ENCODE measurements at regions not wholly inside any gene's neighbourhood (a gene's known extent, or its start where the extent isn't known, plus 50 kb on each side); places are given as distances from the start of the nearest gene placed in this dataset.

GRCh38 chr1:182146286-182146685 lies 84.8 kb upstream of the ZNF648 start:
- Mint-ChIP-seq H3K4me1 (peaks cover 0 to 6% of the 10 kb centered on the region in 2 donors), H3K9me3 (no peaks in the 10 kb centered on the region), H3K36me3 (no peaks in the 10 kb centered on the region), H3K4me3 (no peak overlapping the region), H3K27me3 (ENCODE audit: low read depth in 2 of 2) (peaks cover 0 to 10% of the 10 kb centered on the region in 2 donors), H3K27ac (no peak overlapping the region)
- Histone ChIP-seq H3K9me3 (ENCODE audit: control insufficient read depth, insufficient read depth, low read length) (no peaks in the 10 kb centered on the region), H3K27ac (ENCODE audit: low read length) (no peak overlapping the region), H3K4me3 (ENCODE audit: low read length) (no peak overlapping the region), H3K4me1 (ENCODE audit: control insufficient read depth, insufficient read depth, low read length) (peaks cover 10% of the 10 kb centered on the region), H3K36me3 (ENCODE audit: control insufficient read depth, insufficient read depth, low read length) (no peaks in the 10 kb centered on the region), H3K27me3 (ENCODE audit: control insufficient read depth, insufficient read depth, low read length) (no peaks in the 10 kb centered on the region)
- 81% methylated on average over 5 of the region's 5 CpGs for WGBS (ENCODE audit: insufficient coverage)
- intact Hi-C loops (cut with micrococcal nuclease): no loop called here
- TF ChIP-seq CTCF (IDR thresholded peaks at IDR 0.05): no peak
- no peak for DNase-seq
- ATAC-seq: no peak

GRCh38 chr1:182145441-182145840 lies 83.9 kb upstream of the ZNF648 start:
- peaks cover 6 to 14% of the 10 kb centered on the region in 2 donors for H3K27me3 Mint-ChIP-seq (ENCODE audit: low read depth in 2 of 2)
- WGBS (ENCODE audit: insufficient coverage): 96% methylated on average over 5 of the region's 5 CpGs
- ATAC-seq (no peak), DNase-seq (no peak)
- no peak overlapping the region for H3K4me3 Mint-ChIP-seq
- H3K36me3 Mint-ChIP-seq: no peaks in the 10 kb centered on the region
- no peak overlapping the region for H3K27ac Mint-ChIP-seq
- no peak overlapping the region for H3K27ac ChIP-seq (ENCODE audit: low read length)
- no peak for TF ChIP-seq CTCF (IDR thresholded peaks at IDR 0.05)
- H3K4me1 Mint-ChIP-seq: peaks cover 0 to 6% of the 10 kb centered on the region in 2 donors
- intact Hi-C loops (cut with micrococcal nuclease): no loop called here
- peaks cover 10% of the 10 kb centered on the region for H3K4me1 ChIP-seq (ENCODE audit: control insufficient read depth, insufficient read depth, low read length)
- no peaks in the 10 kb centered on the region for H3K27me3 ChIP-seq (ENCODE audit: control insufficient read depth, insufficient read depth, low read length)
- H3K4me3 ChIP-seq (ENCODE audit: low read length): no peak overlapping the region
- H3K9me3 ChIP-seq (ENCODE audit: control insufficient read depth, insufficient read depth, low read length): no peaks in the 10 kb centered on the region
- no peaks in the 10 kb centered on the region for H3K9me3 Mint-ChIP-seq
- no peaks in the 10 kb centered on the region for H3K36me3 ChIP-seq (ENCODE audit: control insufficient read depth, insufficient read depth, low read length)

GRCh38 chr1:182144646-182145030 lies 83.1 kb upstream of the ZNF648 start:
- Mint-ChIP-seq H3K4me1 (peaks cover 0 to 6% of the 10 kb centered on the region in 2 donors), H3K4me3 (no peak overlapping the region), H3K9me3 (no peaks in the 10 kb centered on the region), H3K27ac (no peak overlapping the region), H3K27me3 (ENCODE audit: low read depth in 2 of 2) (peaks cover 10 to 18% of the 10 kb centered on the region in 2 donors), H3K36me3 (no peaks in the 10 kb centered on the region)
- intact Hi-C loops (cut with micrococcal nuclease): no loop called here
- Histone ChIP-seq H3K4me3 (ENCODE audit: low read length) (no peak overlapping the region), H3K36me3 (ENCODE audit: control insufficient read depth, insufficient read depth, low read length) (no peaks in the 10 kb centered on the region), H3K9me3 (ENCODE audit: control insufficient read depth, insufficient read depth, low read length) (no peaks in the 10 kb centered on the region), H3K27me3 (ENCODE audit: control insufficient read depth, insufficient read depth, low read length) (no peaks in the 10 kb centered on the region), H3K27ac (ENCODE audit: low read length) (no peak overlapping the region), H3K4me1 (ENCODE audit: control insufficient read depth, insufficient read depth, low read length) (peaks cover 10% of the 10 kb centered on the region)
- DNase-seq: no peak
- TF ChIP-seq CTCF (IDR thresholded peaks at IDR 0.05): no peak
- no peak for ATAC-seq
- WGBS (ENCODE audit: insufficient coverage): 61% methylated on average over 2 of the region's 3 CpGs
